Fibroblast of skin of right quadriceps (primary cell): ENCODE measurements at regions not wholly inside any gene's neighbourhood (a gene's known extent, or its start where the extent isn't known, plus 50 kb on each side); places are given as distances from the start of the nearest gene placed in this dataset.

Experiments used
- DNase-seq: peaks from one replicate; pipeline ENCODE4 v3.0.0-alpha.2; 2013

- no peak for DNase-seq
These were observed 160.6 kb upstream of the PLCXD3 start for GRCh38 chr5:41670854-41671479.

GRCh38 chr5:41670216-41670615, 159.8 kb upstream of the PLCXD3 start:
- no peak for DNase-seq

GRCh38 chr5:41661254-41661653, 150.9 kb upstream of the PLCXD3 start:
- DNase-seq = no peak

- no peak for DNase-seq
These were observed 146.2 kb upstream of the PLCXD3 start for GRCh38 chr5:41656597-41656996.

GRCh38 chr5:41650131-41650530, 139.7 kb upstream of the PLCXD3 start:
- no peak for DNase-seq

GRCh38 chr5:41649659-41650058, 139.3 kb upstream of the PLCXD3 start:
- peak; percentile 10 for DNase-seq

- no peak for DNase-seq
These were observed 138.6 kb upstream of the PLCXD3 start for GRCh38 chr5:41648996-41649395.

- no peak for DNase-seq
These were observed 131.2 kb upstream of the PLCXD3 start for GRCh38 chr5:41641621-41642020.

GRCh38 chr5:41638685-41639084, 128.3 kb upstream of the PLCXD3 start:
- no peak for DNase-seq

- DNase-seq = no peak
These were observed 127.5 kb upstream of the PLCXD3 start for GRCh38 chr5:41637869-41638268.

GRCh38 chr5:41637424-41637823, 127.0 kb upstream of the PLCXD3 start:
- no peak for DNase-seq

- no peak for DNase-seq
These were observed 126.2 kb upstream of the PLCXD3 start for GRCh38 chr5:41636605-41637004.

GRCh38 chr5:41629897-41630296, 119.5 kb upstream of the PLCXD3 start:
- no peak for DNase-seq

- no peak for DNase-seq
These were observed 115.2 kb upstream of the PLCXD3 start for GRCh38 chr5:41625571-41625970.

GRCh38 chr5:41621420-41621819, 111.0 kb upstream of the PLCXD3 start:
- DNase-seq = no peak

- DNase-seq = no peak
These were observed 107.6 kb upstream of the PLCXD3 start for GRCh38 chr5:41617843-41618515.

GRCh38 chr5:41610386-41610785, 100.0 kb upstream of the PLCXD3 start:
- no peak for DNase-seq

- DNase-seq = no peak
These were observed 90.3 kb upstream of the PLCXD3 start for GRCh38 chr5:41600731-41601130.

GRCh38 chr5:41598011-41598410, 87.6 kb upstream of the PLCXD3 start:
- DNase-seq = no peak

GRCh38 chr5:41587668-41588067, 77.3 kb upstream of the PLCXD3 start:
- DNase-seq = no peak

GRCh38 chr5:41575110-41575779, 64.8 kb upstream of the PLCXD3 start:
- DNase-seq = no peak

- no peak for DNase-seq
These were observed 64.0 kb upstream of the PLCXD3 start for GRCh38 chr5:41574391-41574790.
